SH-SY5Y (cell line): ENCODE measurements at regions not wholly inside any gene's neighbourhood (a gene's known extent, or its start where the extent isn't known, plus 50 kb on each side); places are given as distances from the start of the nearest gene placed in this dataset.

ENCODE experiments used
- GATA2 ChIP-seq: IDR thresholded peaks from 2 replicates; pipeline ENCODE4 v1.6.1; 2011; ENCODE audit warnings: mild to moderate bottlenecking, low read depth, low read length
- GATA3 ChIP-seq: IDR thresholded peaks from 2 replicates; pipeline ENCODE4 v1.6.1; 2011; ENCODE audit warnings: low read depth, mild to moderate bottlenecking, low read length, moderate library complexity

- TF ChIP-seq GATA3 (no peak), GATA2 (no peak)
These were observed 175.7 kb upstream of the API5 start for GRCh38 chr11:43135966-43136534.

- TF ChIP-seq GATA2 (no peak), GATA3 (no peak)
These were observed 173.1 kb upstream of the API5 start for GRCh38 chr11:43138621-43139140.

DNA sequence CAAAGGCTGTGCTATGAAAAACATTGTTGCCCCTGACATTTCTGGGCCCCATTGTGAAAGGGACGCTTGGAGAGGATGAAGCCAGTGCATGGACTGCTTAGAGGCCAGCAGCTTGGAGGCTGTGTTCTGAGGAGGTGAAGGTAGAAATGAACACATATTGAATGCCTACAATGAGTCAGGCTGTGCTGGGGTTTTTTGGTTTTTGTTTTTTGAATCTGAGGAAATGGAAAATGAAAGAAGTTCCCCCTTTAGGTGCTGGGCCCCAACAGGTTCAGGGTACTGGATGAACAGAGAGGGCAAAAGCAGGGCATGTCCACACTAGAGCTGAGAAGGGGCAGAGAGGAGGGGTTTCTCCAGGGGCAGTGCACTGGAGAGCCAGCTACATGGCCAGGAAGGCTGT, 166.1 kb upstream of the API5 start:
- TF ChIP-seq GATA3 (no peak), GATA2 (no peak)

GRCh38 chr11:43150697-43151096, 161.1 kb upstream of the API5 start:
- TF ChIP-seq GATA2 (no peak), GATA3 (no peak)

DNA sequence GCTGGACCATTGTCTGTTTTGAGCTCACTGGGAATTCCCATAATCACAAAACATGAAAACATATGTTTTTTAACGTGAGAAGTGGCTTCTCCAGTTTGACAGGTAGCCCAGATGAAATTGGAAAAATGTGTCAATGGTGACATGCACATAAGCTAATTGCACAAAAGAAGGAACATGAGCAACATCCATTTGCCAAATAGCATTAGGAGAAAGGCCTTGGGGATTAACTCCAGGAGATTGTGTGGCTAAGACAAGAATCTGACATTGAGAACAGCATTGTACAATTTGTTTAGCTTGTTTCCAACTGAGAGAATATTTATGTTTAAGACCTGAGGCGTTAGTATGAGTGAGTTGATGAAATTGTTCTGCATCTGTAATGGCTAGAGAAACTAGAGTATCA, 147.0 kb upstream of the API5 start:
- no peak for TF ChIP-seq GATA3

DNA sequence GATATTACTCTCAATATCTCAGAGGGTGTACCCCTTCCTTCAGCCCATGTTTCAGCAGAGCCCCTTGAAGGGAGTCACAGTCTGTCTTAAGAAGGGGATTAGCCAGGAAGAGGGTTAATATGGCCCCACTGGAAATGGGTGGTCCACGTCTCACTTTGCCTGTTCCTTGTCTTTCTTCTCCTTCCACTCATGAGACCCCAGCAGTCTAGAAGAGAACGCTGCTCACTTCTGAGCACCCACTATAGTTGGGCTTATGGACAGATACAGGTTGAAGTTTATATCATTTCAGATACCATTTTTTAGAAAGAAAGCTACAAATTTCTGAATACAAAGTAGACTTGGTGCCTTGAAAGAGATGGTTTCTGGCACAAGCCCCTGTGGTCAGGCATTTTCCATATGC, 139.3 kb upstream of the API5 start:
- TF ChIP-seq GATA3 (no peak), GATA2 (no peak)

GRCh38 chr11:43177975-43178374, 133.8 kb upstream of the API5 start:
- TF ChIP-seq GATA3 (no peak), GATA2 (no peak)

DNA sequence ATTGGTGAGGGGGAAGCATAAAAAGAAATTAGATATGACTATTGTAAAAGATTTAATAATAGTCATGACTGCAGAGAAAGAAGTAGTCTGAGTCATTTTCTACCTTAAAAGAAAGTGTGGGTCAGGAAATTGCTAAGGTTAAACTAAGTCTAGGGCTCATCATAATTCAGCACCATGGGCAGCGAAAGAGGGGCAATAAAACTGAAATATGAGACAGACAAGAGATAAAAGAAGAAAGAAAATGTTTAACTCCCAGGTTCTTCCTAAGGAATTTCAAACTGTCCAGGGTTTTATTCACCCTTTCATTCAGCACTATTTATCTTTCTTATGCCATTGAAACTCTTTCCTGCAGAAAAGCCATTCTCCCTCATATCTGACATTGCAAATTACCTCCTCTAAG, 114.4 kb upstream of the API5 start:
- TF ChIP-seq GATA2 (no peak), GATA3 (no peak)

DNA sequence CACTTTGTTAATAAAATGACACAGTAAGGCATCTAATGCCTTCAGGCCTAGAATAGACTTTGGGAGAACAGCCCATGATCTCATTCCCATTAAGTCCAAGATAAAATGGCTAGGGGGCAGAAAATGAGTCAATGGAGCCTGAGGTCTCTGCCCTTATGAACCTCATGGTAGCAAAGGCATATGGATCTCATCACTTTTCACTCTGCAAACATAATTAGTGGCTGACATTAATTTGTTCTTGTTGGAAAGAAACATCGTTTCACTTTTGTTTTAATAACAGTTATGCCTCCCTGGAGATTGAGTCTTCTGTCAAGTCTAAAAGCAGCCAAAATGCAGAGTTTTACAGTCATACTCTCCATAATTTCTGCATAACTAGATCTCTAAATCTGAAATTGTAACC, 111.8 kb upstream of the API5 start:
- TF ChIP-seq GATA3 (no peak), GATA2 (no peak)

- TF ChIP-seq GATA2: no peak
- TF ChIP-seq GATA3: no peak
These were observed 99.5 kb upstream of the API5 start for GRCh38 chr11:43212279-43212678.

GRCh38 chr11:43214471-43214870, 97.3 kb upstream of the API5 start:
- TF ChIP-seq GATA2: no peak
- no peak for TF ChIP-seq GATA3

DNA sequence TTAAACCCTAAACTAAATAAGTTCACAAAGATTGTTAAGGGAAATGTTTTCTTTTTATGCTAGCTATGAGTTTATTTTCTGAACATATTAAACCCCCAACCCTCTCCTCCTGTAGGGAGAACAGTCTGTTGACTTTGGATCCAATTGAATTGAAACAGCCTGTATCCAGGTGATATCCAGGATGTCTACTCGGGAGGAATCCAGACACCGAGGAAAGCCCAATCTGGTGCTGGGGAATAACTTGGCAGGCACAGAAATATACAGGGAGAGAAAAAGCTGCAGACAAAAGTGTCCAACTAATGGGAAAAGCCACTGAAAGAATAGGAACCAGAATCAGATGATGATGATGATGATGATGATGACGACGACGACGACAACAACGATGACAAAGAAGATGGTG, 93.9 kb upstream of the API5 start:
- TF ChIP-seq GATA3 (no peak), GATA2 (no peak)

- TF ChIP-seq GATA2 (no peak), GATA3 (no peak)
These were observed 89.6 kb upstream of the API5 start for GRCh38 chr11:43222215-43222614.

- TF ChIP-seq GATA3: no peak
These were observed 88.8 kb upstream of the API5 start for GRCh38 chr11:43223026-43223425.

DNA sequence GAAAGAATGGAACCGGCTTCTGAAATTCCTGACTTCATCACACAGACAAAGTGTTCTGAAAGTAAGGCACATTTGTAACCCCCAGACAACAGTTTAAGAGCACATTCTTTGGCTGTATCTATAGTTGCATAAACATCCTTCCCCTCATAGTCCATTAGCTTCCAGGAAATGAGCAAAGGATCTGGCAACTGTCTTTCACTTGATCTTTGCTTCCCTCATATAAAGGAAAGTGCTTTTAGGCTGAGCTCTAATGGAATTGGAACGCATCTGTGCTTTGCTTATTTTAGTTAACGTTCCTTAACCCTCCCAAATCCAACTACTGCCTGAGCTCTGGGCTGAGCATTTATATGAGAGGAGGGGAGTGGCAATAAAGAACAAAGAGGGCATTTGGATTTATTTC, 76.9 kb upstream of the API5 start:
- TF ChIP-seq GATA2: no peak
- no peak for TF ChIP-seq GATA3

DNA sequence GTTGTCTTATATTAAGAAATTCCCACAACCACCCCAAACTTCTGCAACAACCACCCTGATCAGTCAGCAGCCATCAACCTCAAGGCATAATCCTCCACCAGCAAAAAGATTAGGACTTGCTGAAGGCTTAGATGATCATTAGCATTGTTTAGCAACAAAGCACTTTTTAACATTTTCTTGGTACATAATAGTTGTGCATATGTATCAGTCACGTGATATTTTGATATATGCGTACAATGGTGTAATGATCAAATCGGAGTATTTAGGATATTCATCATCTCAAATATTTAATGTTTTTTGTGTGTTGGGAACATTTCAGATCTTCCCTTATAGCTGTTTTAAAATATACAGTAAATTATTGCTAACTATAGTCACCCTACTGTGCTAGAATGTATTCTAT, 73.5 kb upstream of the API5 start:
- TF ChIP-seq GATA3 (no peak), GATA2 (no peak)

- TF ChIP-seq GATA2 (no peak), GATA3 (no peak)
These were observed 72.0 kb upstream of the API5 start for GRCh38 chr11:43239791-43240190.
